ENCODE measurements at regions not wholly inside any gene's neighbourhood (a gene's known extent, or its start where the extent isn't known, plus 50 kb on each side); places are given as distances from the start of the nearest gene placed in this dataset.

- Mint-ChIP-seq H3K4me1 (no peaks in the 10 kb centered on the region), H3K4me3 (no peak overlapping the region), H3K27ac (ENCODE audit: unreplicated experiment) (no peak overlapping the region), H3K27me3 (ENCODE audit: low read depth) (peaks cover 2% of the 10 kb centered on the region), H3K36me3 (ENCODE audit: low read depth) (peaks cover 3% of the 10 kb centered on the region), H3K9me3 (peaks cover 4% of the 10 kb centered on the region)
- no peak for DNase-seq (ENCODE audit: low read depth, low spot score)
- no peak for TF ChIP-seq CTCF (conservative IDR thresholded peaks at IDR 0.05)
These were observed 468.1 kb downstream of the CD83 start for GRCh38 chr6:14585689-14586088.

GRCh38 chr6:14589175-14589574 is 471.6 kb downstream of the CD83 start:
- TF ChIP-seq CTCF (conservative IDR thresholded peaks at IDR 0.05) = no peak
- Mint-ChIP-seq H3K4me3 (no peak overlapping the region), H3K36me3 (ENCODE audit: low read depth) (peaks cover 3% of the 10 kb centered on the region), H3K27me3 (ENCODE audit: low read depth) (peaks cover 2% of the 10 kb centered on the region), H3K4me1 (no peaks in the 10 kb centered on the region), H3K9me3 (peaks cover 4% of the 10 kb centered on the region), H3K27ac (ENCODE audit: unreplicated experiment) (no peak overlapping the region)
- DNase-seq (ENCODE audit: low read depth, low spot score) = no peak

- H3K27ac Mint-ChIP-seq (ENCODE audit: unreplicated experiment) = no peak overlapping the region
- no peak overlapping the region for H3K4me3 Mint-ChIP-seq
These were observed 473.0 kb downstream of the CD83 start for GRCh38 chr6:14590586-14590985.

GRCh38 chr6:14591998-14592397 is 474.4 kb downstream of the CD83 start:
- Mint-ChIP-seq H3K4me3 (no peak overlapping the region), H3K27me3 (ENCODE audit: low read depth) (peaks cover 2% of the 10 kb centered on the region), H3K27ac (ENCODE audit: unreplicated experiment) (no peak overlapping the region), H3K4me1 (no peaks in the 10 kb centered on the region), H3K9me3 (peaks cover 4% of the 10 kb centered on the region), H3K36me3 (ENCODE audit: low read depth) (peaks cover 3% of the 10 kb centered on the region)
- TF ChIP-seq CTCF (conservative IDR thresholded peaks at IDR 0.05) = no peak
- DNase-seq (ENCODE audit: low read depth, low spot score) = no peak

More at GRCh38 chr6:14590586-14590985, 473.0 kb downstream of the CD83 start:
- Mint-ChIP-seq H3K36me3 (ENCODE audit: low read depth) (peaks cover 3% of the 10 kb centered on the region), H3K9me3 (peaks cover 4% of the 10 kb centered on the region), H3K27me3 (ENCODE audit: low read depth) (peaks cover 2% of the 10 kb centered on the region), H3K4me1 (no peaks in the 10 kb centered on the region)
- no peak for TF ChIP-seq CTCF (conservative IDR thresholded peaks at IDR 0.05)
- DNase-seq (ENCODE audit: low read depth, low spot score) = no peak

GRCh38 chr6:14593286-14593685 is 475.7 kb downstream of the CD83 start:
- Mint-ChIP-seq H3K4me3 (no peak overlapping the region), H3K36me3 (ENCODE audit: low read depth) (peaks cover 3% of the 10 kb centered on the region), H3K27me3 (ENCODE audit: low read depth) (peaks cover 2% of the 10 kb centered on the region), H3K27ac (ENCODE audit: unreplicated experiment) (no peak overlapping the region), H3K4me1 (no peaks in the 10 kb centered on the region), H3K9me3 (peaks cover 4% of the 10 kb centered on the region)
- no peak for TF ChIP-seq CTCF (conservative IDR thresholded peaks at IDR 0.05)
- no peak for DNase-seq (ENCODE audit: low read depth, low spot score)

GRCh38 chr6:14595751-14596150 is 478.2 kb downstream of the CD83 start:
- no peak for TF ChIP-seq CTCF (conservative IDR thresholded peaks at IDR 0.05)
- Mint-ChIP-seq H3K27ac (ENCODE audit: unreplicated experiment) (no peak overlapping the region), H3K36me3 (ENCODE audit: low read depth) (no peaks in the 10 kb centered on the region), H3K27me3 (ENCODE audit: low read depth) (no peaks in the 10 kb centered on the region), H3K4me1 (no peaks in the 10 kb centered on the region), H3K9me3 (no peaks in the 10 kb centered on the region), H3K4me3 (no peak overlapping the region)
- no peak for DNase-seq (ENCODE audit: low read depth, low spot score)
